Mucosa of rectum (tissue), 2 donors: ENCODE measurements at regions not wholly inside any gene's neighbourhood (a gene's known extent, or its start where the extent isn't known, plus 50 kb on each side); places are given as distances from the start of the nearest gene placed in this dataset.

Source experiments
- H3K27ac ChIP-seq, 2 donors: one replicate each; pipeline ENCODE4 v1.7.0; 2013; ENCODE audit warnings: inconsistent platforms in 2 of 2, low read depth in 2 of 2, low read length in 2 of 2
- H3K27me3 ChIP-seq, 2 donors: one replicate each; pipeline ENCODE4 v1.7.0; 2013; ENCODE audit warnings: low read length in 2 of 2; ENCODE audit not compliant: control insufficient read depth in 2 of 2, insufficient read depth in 2 of 2
- H3K36me3 ChIP-seq, 2 donors: one replicate each; pipeline ENCODE4 v1.7.0; 2013; ENCODE audit warnings: low read length in 2 of 2; ENCODE audit not compliant: control insufficient read depth in 2 of 2, insufficient read depth in 2 of 2
- H3K4me1 ChIP-seq, 2 donors: one replicate each; pipeline ENCODE4 v1.7.0; 2013; ENCODE audit warnings: low read length in 2 of 2, mild to moderate bottlenecking in 1 of 2; ENCODE audit not compliant: control insufficient read depth in 2 of 2, insufficient read depth in 2 of 2
- H3K4me3 ChIP-seq, 2 donors: one replicate each; pipeline ENCODE4 v1.7.0; 2013; ENCODE audit warnings: low read length in 2 of 2
- H3K9ac ChIP-seq, 2 donors: one replicate each; pipeline ENCODE4 v1.7.0; 2013; ENCODE audit warnings: low read length in 2 of 2, low read depth in 1 of 2, mild to moderate bottlenecking in 1 of 2
- H3K9me3 ChIP-seq, 2 donors: one replicate each; pipeline ENCODE4 v1.7.0; 2013; ENCODE audit warnings: low read length in 2 of 2; ENCODE audit not compliant: control insufficient read depth in 2 of 2
- donor health status: healthy.
- donor health status: Normal muscosa, but diverticular disease.

GRCh38 chr6:93040375-93040774, 379.0 kb downstream of the EPHA7 start:
- Histone ChIP-seq H3K4me3 (no peak overlapping the region), H3K4me1 (no peaks in the 10 kb centered on the region), H3K27me3 (no peaks in the 10 kb centered on the region), H3K9me3 (peaks cover 0 to 11% of the 10 kb centered on the region in 2 donors), H3K36me3 (no peaks in the 10 kb centered on the region), H3K27ac (no peak overlapping the region), H3K9ac (no peak overlapping the region)

- Histone ChIP-seq H3K27ac (no peak overlapping the region), H3K36me3 (no peaks in the 10 kb centered on the region), H3K9ac (no peak overlapping the region), H3K9me3 (peaks cover 0 to 11% of the 10 kb centered on the region in 2 donors), H3K4me1 (no peaks in the 10 kb centered on the region), H3K27me3 (no peaks in the 10 kb centered on the region), H3K4me3 (no peak overlapping the region)
Observed at GRCh38 chr6:93036835-93037234, 382.5 kb downstream of the EPHA7 start.

GRCh38 chr6:93035756-93036155, 383.6 kb downstream of the EPHA7 start:
- Histone ChIP-seq H3K36me3 (no peaks in the 10 kb centered on the region), H3K9ac (no peak overlapping the region), H3K4me3 (no peak overlapping the region), H3K9me3 (peaks cover 0 to 11% of the 10 kb centered on the region in 2 donors), H3K4me1 (no peaks in the 10 kb centered on the region), H3K27ac (no peak overlapping the region), H3K27me3 (no peaks in the 10 kb centered on the region)

- H3K4me1 ChIP-seq: no peaks in the 10 kb centered on the region
- no peak overlapping the region for H3K4me3 ChIP-seq
- H3K27me3 ChIP-seq: no peaks in the 10 kb centered on the region
- no peak overlapping the region for H3K27ac ChIP-seq
- H3K9me3 ChIP-seq: no peaks in the 10 kb centered on the region
- H3K9ac ChIP-seq: no peak overlapping the region
- no peaks in the 10 kb centered on the region for H3K36me3 ChIP-seq
Observed at GRCh38 chr6:93021235-93021915, 398.0 kb downstream of the EPHA7 start.

GRCh38 chr6:93017626-93018025, 401.7 kb downstream of the EPHA7 start:
- H3K36me3 ChIP-seq: no peaks in the 10 kb centered on the region
- no peak overlapping the region for H3K27ac ChIP-seq
- H3K4me3 ChIP-seq: no peak overlapping the region
- no peak overlapping the region for H3K9ac ChIP-seq
- H3K27me3 ChIP-seq: no peaks in the 10 kb centered on the region
- H3K9me3 ChIP-seq: peaks cover 0 to 2% of the 10 kb centered on the region in 2 donors
- H3K4me1 ChIP-seq: no peaks in the 10 kb centered on the region

DNA sequence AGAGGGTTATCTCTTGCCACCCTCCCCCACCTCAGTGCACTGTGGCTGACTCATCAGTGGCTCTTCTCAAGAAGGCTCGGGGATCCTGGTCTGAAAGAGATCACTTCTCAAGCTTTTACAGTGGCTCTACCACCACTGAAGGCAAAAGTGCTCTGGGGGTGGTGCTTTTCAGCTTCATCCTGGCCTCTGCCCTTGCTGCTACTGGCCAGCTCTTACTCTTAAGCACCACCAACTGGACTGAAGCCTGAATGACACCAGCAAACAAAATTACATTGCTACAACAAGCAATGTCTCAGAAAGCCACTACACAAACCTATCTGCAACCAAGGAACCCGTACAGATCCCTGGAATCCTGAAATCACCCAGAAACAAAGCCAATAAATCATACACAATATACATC, 402.1 kb downstream of the EPHA7 start:
- Histone ChIP-seq H3K27ac (no peak overlapping the region), H3K36me3 (no peaks in the 10 kb centered on the region), H3K4me1 (no peaks in the 10 kb centered on the region), H3K9ac (no peak overlapping the region), H3K27me3 (no peaks in the 10 kb centered on the region), H3K9me3 (peaks cover 0 to 2% of the 10 kb centered on the region in 2 donors), H3K4me3 (no peak overlapping the region)

DNA sequence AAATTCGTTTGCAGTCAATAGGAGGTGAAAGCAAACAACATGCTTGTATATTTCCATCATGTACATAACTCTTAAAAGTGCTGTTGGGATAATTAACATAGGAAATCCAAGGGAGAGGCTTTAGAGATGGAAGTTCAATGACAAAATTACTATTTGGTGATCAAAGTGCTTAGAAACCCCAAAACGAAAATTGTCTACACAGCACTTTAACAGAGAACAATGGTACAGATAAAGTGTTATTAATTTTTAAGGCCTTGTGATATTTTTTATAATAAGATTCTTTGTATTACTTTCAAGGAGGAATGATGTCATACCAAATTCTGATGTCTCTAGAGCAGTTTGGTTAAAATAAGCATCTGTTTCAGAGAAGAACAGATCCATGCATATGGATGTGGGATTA, 406.3 kb downstream of the EPHA7 start:
- no peak overlapping the region for H3K27ac ChIP-seq
- no peak overlapping the region for H3K4me3 ChIP-seq
- H3K4me1 ChIP-seq: no peaks in the 10 kb centered on the region
- H3K9me3 ChIP-seq: peaks cover 0 to 2% of the 10 kb centered on the region in 2 donors
- H3K36me3 ChIP-seq: no peaks in the 10 kb centered on the region
- H3K9ac ChIP-seq: no peak overlapping the region
- H3K27me3 ChIP-seq: no peaks in the 10 kb centered on the region

DNA sequence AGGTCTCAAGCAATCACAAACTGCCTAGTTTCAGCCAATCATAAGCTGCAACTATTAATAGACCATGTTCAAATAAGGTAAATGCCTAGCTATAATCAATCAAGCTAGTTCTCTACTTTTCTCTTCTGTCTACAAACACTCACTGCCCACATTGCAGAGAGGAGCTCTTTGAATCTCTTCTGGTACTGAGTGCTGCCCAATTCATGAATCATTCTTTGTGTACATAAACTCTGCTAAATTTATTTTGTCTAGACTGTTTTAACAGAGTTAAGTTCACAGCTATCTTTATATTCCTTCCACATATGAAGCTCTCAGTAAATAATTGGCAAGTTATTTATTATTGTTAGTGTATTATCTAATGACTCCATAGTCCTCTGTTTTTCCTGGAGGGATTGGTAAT, 411.0 kb downstream of the EPHA7 start:
- H3K27ac ChIP-seq: no peak overlapping the region
- no peak overlapping the region for H3K4me3 ChIP-seq
- peaks cover 0 to 4% of the 10 kb centered on the region in 2 donors for H3K9me3 ChIP-seq
- no peaks in the 10 kb centered on the region for H3K27me3 ChIP-seq
- no peak overlapping the region for H3K9ac ChIP-seq
- H3K36me3 ChIP-seq: no peaks in the 10 kb centered on the region
- no peaks in the 10 kb centered on the region for H3K4me1 ChIP-seq

DNA sequence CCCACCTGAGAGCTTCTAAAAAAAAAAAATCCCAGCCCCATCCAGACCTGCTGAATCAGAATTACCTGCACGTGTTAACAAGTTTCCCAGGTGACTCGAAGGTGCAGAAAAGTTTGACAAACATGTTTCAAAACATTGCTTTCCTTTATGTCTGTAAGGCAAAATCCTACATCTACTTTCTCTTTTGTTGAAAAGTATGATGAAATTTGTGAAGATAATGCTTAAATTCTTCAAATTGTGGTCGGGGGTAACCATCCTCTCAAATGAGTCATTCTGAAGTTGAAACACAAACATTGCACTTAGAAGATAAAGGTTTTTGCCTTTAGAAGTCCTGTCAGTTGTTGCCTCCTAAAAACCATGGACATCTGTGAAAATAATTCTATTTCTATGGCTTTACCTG, 429.7 kb downstream of the EPHA7 start:
- H3K36me3 ChIP-seq: no peaks in the 10 kb centered on the region
- H3K9me3 ChIP-seq: no peaks in the 10 kb centered on the region
- H3K4me3 ChIP-seq: no peak overlapping the region
- H3K27me3 ChIP-seq: no peaks in the 10 kb centered on the region
- no peaks in the 10 kb centered on the region for H3K4me1 ChIP-seq
- no peak overlapping the region for H3K9ac ChIP-seq
- no peak overlapping the region for H3K27ac ChIP-seq

DNA sequence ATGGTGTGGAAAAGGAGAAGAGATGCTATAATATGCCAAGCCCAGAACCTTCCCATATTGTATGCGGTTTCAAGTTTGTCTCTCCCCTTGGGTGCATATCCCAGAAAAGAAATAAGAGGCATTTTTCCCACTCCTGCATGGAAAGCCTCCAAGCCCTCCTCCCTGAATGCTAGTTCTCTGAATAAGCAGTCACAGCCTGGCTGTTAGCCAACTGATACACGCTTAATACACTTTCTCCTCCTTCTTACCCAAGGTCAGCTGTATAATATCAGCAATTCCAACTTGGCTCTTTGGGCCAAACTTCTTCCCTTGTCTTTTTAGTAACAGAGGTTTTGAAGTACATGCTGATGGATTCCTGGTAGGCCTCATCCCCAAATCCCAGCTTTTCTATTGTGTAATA, 440.1 kb downstream of the EPHA7 start:
- H3K27ac ChIP-seq: no peak overlapping the region
- no peak overlapping the region for H3K4me3 ChIP-seq
- H3K36me3 ChIP-seq: no peaks in the 10 kb centered on the region
- H3K27me3 ChIP-seq: no peaks in the 10 kb centered on the region
- peaks cover 0 to 2% of the 10 kb centered on the region in 2 donors for H3K9me3 ChIP-seq
- H3K9ac ChIP-seq: no peak overlapping the region
- no peaks in the 10 kb centered on the region for H3K4me1 ChIP-seq
